ENCODE measurements at regions not wholly inside any gene's neighbourhood (a gene's known extent, or its start where the extent isn't known, plus 50 kb on each side); places are given as distances from the start of the nearest gene placed in this dataset.

- TF ChIP-seq CTCF (IDR thresholded peaks at IDR 0.05) (no peak), POLR2A (IDR thresholded peaks at IDR 0.05) (no peak), POLR2AphosphoS5 (IDR thresholded peaks at IDR 0.05) (peak; percentile 63 to 84 (median 74)), EP300 (IDR thresholded peaks at IDR 0.05) (peak in 3 of 4 donors; percentile 29 to 48 (median 40))
Observed at GRCh38 chr1:203402629-203403337, 51.9 kb upstream of the FMOD start.
